ENCODE measurements at regions not wholly inside any gene's neighbourhood (a gene's known extent, or its start where the extent isn't known, plus 50 kb on each side); places are given as distances from the start of the nearest gene placed in this dataset.

DNA sequence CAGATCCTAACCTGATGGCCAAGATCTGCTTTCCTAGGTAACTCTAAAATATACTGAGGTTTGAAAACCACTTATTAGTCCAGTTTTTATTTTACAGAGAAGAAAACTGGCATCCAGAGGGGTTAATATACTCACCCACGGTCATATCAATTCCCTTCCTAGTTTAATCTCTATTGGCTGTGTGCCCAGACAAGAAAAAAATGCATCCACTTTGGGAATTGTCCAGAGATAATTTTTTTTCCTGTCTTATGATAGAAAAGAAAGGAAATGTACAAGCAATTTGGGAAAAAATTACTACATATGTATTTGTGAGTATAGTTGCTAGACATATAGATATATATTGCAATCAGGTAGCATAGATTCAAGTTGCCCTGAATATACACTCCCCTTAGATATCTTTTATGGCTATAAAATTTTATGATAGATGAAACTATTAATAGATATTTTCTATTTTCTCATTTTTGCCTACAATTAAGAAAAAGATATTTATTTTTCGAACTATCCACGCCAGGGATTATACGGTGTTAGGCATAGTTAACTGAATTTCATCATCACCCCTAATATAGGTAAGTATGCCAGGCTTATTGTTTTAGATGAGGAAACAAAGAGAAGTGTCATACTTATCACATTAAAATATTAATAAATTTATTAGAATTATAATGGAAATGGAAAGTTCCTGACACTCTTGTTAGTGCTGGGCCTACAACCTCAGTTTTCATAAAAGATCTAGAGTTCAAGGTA lies 100.5 kb upstream of the SLC38A2 start:
- peak overlapping the region; percentile 20; the same call in 1 of the 3 replicates for H3K4me3 ChIP-seq
- TF ChIP-seq CBX8 (IDR thresholded peaks at IDR 0.05) = no peak
- TF ChIP-seq JUN (IDR thresholded peaks at IDR 0.05) = no peak
- TF ChIP-seq RCOR1 (IDR thresholded peaks at IDR 0.05; ENCODE audit: low read depth, low read length) = no peak
- TF ChIP-seq NR3C1 (IDR thresholded peaks at IDR 0.05) = no peak
- TF ChIP-seq EHMT2 (IDR thresholded peaks at IDR 0.05; ENCODE audit: low read depth) = no peak
- no peak for TF ChIP-seq HOXA7 (CRISPR knock-in tag; IDR thresholded peaks at IDR 0.05)
- no peak for TF ChIP-seq TP53 (CRISPR knock-in tag; IDR thresholded peaks at IDR 0.05)
- TF ChIP-seq POLR2A (IDR thresholded peaks at IDR 0.05; ENCODE audit: low read length) = no peak
- no peak for TF ChIP-seq HOXB5 (CRISPR knock-in tag; IDR thresholded peaks at IDR 0.05)
- TF ChIP-seq RFX5 (IDR thresholded peaks at IDR 0.05) = no peak
- no peak for TF ChIP-seq CHD2 (IDR thresholded peaks at IDR 0.05; ENCODE audit: low read length, partially characterized antibody)
- no peak for TF ChIP-seq NPAS2 (CRISPR knock-in tag; IDR thresholded peaks at IDR 0.05; ENCODE audit: borderline replicate concordance)
- TF ChIP-seq, protein P1, sequence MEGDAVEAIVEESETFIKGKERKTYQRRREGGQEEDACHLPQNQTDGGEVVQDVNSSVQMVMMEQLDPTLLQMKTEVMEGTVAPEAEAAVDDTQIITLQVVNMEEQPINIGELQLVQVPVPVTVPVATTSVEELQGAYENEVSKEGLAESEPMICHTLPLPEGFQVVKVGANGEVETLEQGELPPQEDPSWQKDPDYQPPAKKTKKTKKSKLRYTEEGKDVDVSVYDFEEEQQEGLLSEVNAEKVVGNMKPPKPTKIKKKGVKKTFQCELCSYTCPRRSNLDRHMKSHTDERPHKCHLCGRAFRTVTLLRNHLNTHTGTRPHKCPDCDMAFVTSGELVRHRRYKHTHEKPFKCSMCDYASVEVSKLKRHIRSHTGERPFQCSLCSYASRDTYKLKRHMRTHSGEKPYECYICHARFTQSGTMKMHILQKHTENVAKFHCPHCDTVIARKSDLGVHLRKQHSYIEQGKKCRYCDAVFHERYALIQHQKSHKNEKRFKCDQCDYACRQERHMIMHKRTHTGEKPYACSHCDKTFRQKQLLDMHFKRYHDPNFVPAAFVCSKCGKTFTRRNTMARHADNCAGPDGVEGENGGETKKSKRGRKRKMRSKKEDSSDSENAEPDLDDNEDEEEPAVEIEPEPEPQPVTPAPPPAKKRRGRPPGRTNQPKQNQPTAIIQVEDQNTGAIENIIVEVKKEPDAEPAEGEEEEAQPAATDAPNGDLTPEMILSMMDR (IDR thresholded peaks at IDR 0.05) = no peak
- TF ChIP-seq EP300 (IDR thresholded peaks at IDR 0.05) = no peak
- TF ChIP-seq RAD21 (conservative IDR thresholded peaks at IDR 0.05 in 1 of 2, IDR thresholded peaks at IDR 0.05 in 1 of 2) = 0 out of 5 replicates have a peak, but pooled peaks of 1 of the 2 experiments have one; percentile 2
- no peak for TF ChIP-seq HOXB13 (CRISPR knock-in tag; IDR thresholded peaks at IDR 0.05; ENCODE audit: low read depth)
- TF ChIP-seq, protein P2, sequence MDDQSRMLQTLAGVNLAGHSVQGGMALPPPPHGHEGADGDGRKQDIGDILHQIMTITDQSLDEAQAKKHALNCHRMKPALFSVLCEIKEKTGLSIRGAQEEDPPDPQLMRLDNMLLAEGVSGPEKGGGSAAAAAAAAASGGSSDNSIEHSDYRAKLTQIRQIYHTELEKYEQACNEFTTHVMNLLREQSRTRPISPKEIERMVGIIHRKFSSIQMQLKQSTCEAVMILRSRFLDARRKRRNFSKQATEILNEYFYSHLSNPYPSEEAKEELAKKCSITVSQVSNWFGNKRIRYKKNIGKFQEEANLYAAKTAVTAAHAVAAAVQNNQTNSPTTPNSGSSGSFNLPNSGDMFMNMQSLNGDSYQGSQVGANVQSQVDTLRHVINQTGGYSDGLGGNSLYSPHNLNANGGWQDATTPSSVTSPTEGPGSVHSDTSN (IDR thresholded peaks at IDR 0.05) = no peak
- TF ChIP-seq KDM5A (IDR thresholded peaks at IDR 0.05) = no peak
- TF ChIP-seq POLR2AphosphoS2 (conservative IDR thresholded peaks at IDR 0.05; ENCODE audit: low read length) = no peak
- peak; percentile 12; the same call in 1 of the 2 replicates for TF ChIP-seq ZSCAN20 (CRISPR knock-in tag; IDR thresholded peaks at IDR 0.05)
- TF ChIP-seq, protein P3, sequence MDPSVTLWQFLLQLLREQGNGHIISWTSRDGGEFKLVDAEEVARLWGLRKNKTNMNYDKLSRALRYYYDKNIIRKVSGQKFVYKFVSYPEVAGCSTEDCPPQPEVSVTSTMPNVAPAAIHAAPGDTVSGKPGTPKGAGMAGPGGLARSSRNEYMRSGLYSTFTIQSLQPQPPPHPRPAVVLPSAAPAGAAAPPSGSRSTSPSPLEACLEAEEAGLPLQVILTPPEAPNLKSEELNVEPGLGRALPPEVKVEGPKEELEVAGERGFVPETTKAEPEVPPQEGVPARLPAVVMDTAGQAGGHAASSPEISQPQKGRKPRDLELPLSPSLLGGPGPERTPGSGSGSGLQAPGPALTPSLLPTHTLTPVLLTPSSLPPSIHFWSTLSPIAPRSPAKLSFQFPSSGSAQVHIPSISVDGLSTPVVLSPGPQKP (IDR thresholded peaks at IDR 0.05; ENCODE audit: low read depth, low read length) = no peak
- TF ChIP-seq FOSL2 (IDR thresholded peaks at IDR 0.05) = no peak
- no peak for TF ChIP-seq FOSL2 (CRISPR knock-in tag; IDR thresholded peaks at IDR 0.05)
- 0 out of 2 replicates have a peak, but pooled peaks have one; percentile 58 for TF ChIP-seq HEYL (CRISPR knock-in tag; IDR thresholded peaks at IDR 0.05)
- TF ChIP-seq, protein P4, sequence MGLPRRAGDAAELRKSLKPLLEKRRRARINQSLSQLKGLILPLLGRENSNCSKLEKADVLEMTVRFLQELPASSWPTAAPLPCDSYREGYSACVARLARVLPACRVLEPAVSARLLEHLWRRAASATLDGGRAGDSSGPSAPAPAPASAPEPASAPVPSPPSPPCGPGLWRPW (IDR thresholded peaks at IDR 0.05) = no peak
- TF ChIP-seq, protein P5, sequence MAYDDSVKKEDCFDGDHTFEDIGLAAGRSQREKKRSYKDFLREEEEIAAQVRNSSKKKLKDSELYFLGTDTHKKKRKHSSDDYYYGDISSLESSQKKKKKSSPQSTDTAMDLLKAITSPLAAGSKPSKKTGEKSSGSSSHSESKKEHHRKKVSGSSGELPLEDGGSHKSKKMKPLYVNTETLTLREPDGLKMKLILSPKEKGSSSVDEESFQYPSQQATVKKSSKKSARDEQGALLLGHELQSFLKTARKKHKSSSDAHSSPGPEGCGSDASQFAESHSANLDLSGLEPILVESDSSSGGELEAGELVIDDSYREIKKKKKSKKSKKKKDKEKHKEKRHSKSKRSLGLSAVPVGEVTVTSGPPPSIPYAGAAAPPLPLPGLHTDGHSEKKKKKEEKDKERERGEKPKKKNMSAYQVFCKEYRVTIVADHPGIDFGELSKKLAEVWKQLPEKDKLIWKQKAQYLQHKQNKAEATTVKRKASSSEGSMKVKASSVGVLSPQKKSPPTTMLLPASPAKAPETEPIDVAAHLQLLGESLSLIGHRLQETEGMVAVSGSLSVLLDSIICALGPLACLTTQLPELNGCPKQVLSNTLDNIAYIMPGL (CRISPR knock-in tag; IDR thresholded peaks at IDR 0.05; ENCODE audit: borderline replicate concordance) = 0 out of 2 replicates have a peak, but pooled peaks have one; percentile 9
- no peak for TF ChIP-seq SMC3 (IDR thresholded peaks at IDR 0.05)
- TF ChIP-seq GATA3 (IDR thresholded peaks at IDR 0.05; ENCODE audit: borderline replicate concordance) = peak; percentile 28; the same call in 1 of the 2 replicates
- TF ChIP-seq NFE2L2 (conservative IDR thresholded peaks at IDR 0.05; ENCODE audit: low read length) = no peak
- TF ChIP-seq MAFK (IDR thresholded peaks at IDR 0.05; ENCODE audit: partially characterized antibody) = no peak
- TF ChIP-seq CEBPB (IDR thresholded peaks at IDR 0.05) = no peak
- no peak for TF ChIP-seq CHD4 (IDR thresholded peaks at IDR 0.05; ENCODE audit: borderline replicate concordance)
- TF ChIP-seq ZC3H11A (IDR thresholded peaks at IDR 0.05) = no peak
- TF ChIP-seq MAZ (IDR thresholded peaks at IDR 0.05; ENCODE audit: borderline replicate concordance, low read depth, low read length) = no peak
- H3K4me1 ChIP-seq = peaks cover 71% of the 10 kb centered on the region
- under 1% methylated on average over 4 of the region's 4 CpGs for WGBS (ENCODE audit: missing lambda C conversion rate)
- ATAC-seq = peak in 1 of 2 experiments; percentile 14; a peak in 3 of 6 replicates
- POLR2A ChIA-PET = interaction anchor here (0.6 to 1.8 kb wide), 7 partner anchors 11 to 185 kb away, joined by 3 to 13 read pairs (median 4); no protein-coding TSS in a partner anchor
- peak overlapping the region; percentile 90 for H3K4me2 ChIP-seq
- FAIRE-seq = peak; percentile 46
- CTCF ChIA-PET = interaction anchor here (1.1 to 1.6 kb wide), 5 partner anchors 17 to 205 kb away, joined by 3 to 5 read pairs (median 3); no protein-coding TSS in a partner anchor
- peak overlapping the region; percentile 83 to 93 for H3K27ac ChIP-seq
- H3K9me3 ChIP-seq = no peaks in the 10 kb centered on the region
- DNase-seq (ENCODE audit: low read depth in 1 of 2, low spot score in 1 of 2) = peak in 1 of 2 experiments; percentile 62

Measured in A549 (cell line).